OCI-LY1 (cell line): ENCODE measurements at regions not wholly inside any gene's neighbourhood (a gene's known extent, or its start where the extent isn't known, plus 50 kb on each side); places are given as distances from the start of the nearest gene placed in this dataset.

Experiments used
- CTCF ChIP-seq: fragments of 200-600 bp; sonication (generic), shearing (Covaris generic); IDR thresholded peaks from 2 replicates; pipeline ENCODE4 v1.5.1; 2017; ENCODE audit warnings: mild to moderate bottlenecking, antibody characterized with exemption, low read length, moderate library complexity, mixed read lengths
- EZH2 ChIP-seq: fragments of 200-600 bp; sonication (generic), shearing (Covaris generic); IDR thresholded peaks from 2 replicates; pipeline ENCODE4 v1.8.0; 2017; ENCODE audit warnings: borderline replicate concordance, mixed run types, mild to moderate bottlenecking, antibody characterized with exemption, low read length, moderate library complexity, mixed read lengths

- TF ChIP-seq EZH2 (no peak), CTCF (no peak)
Observed at GRCh38 chr6:9801249-9801754, 613.6 kb downstream of the TFAP2A start.
